Transverse colon (tissue), 4 donors: ENCODE measurements at regions not wholly inside any gene's neighbourhood (a gene's known extent, or its start where the extent isn't known, plus 50 kb on each side); places are given as distances from the start of the nearest gene placed in this dataset.
"Not testable (repeated sequence)": the region's sequence is repeated elsewhere in the genome, so short reads cannot be mapped to it uniquely, and the experiment has no call there.

Experiments used
- DNase-seq: peaks from one replicate; pipeline ENCODE4 v3.0.0-alpha.2; 2019
- H3K27ac ChIP-seq, 4 donors: fragments of 200-600 bp; sonication (generic); 2 replicates each; pipeline ENCODE4 v1.5.1; 2016 to 2018; ENCODE audit warnings: inconsistent platforms in 4 of 4
- H3K27me3 ChIP-seq: fragments of 200-600 bp; sonication (generic); 2 replicates; pipeline ENCODE4 v1.5.1; 2017; ENCODE audit warnings: inconsistent platforms
- H3K36me3 ChIP-seq, 4 donors: fragments of 200-600 bp; sonication (generic); 2 replicates each; pipeline ENCODE4 v1.5.1; 2017 to 2019; ENCODE audit warnings: inconsistent platforms in 4 of 4
- H3K4me1 ChIP-seq, 4 donors: fragments of 200-600 bp; sonication (generic); 2 replicates each; pipeline ENCODE4 v1.5.1; 2017 to 2020; ENCODE audit warnings: inconsistent platforms in 4 of 4
- H3K4me3 ChIP-seq, 4 donors: fragments of 200-600 bp; sonication (generic); 1 replicate in 1 of 4; 2 replicates in 3 of 4; pipeline versions ENCODE4 v1.5.1 to v1.6.1; 2017 to 2019; ENCODE audit warnings: inconsistent platforms in 4 of 4
- H3K9me3 ChIP-seq, 2 donors: fragments of 200-600 bp; sonication (generic); 2 replicates each; pipeline ENCODE4 v1.5.1; 2017 to 2019; ENCODE audit warnings: inconsistent platforms in 2 of 2
- CTCF ChIP-seq, 5 experiments: fragments of 200-600 bp in 3 of 5; fragments of 450-650 bp in 2 of 5; sonication (generic) in 3 of 5; IDR thresholded peaks; 1 replicate in 2 of 5; 2 replicates in 3 of 5; pipeline ENCODE4 v1.5.1; 2016 to 2017; ENCODE audit warnings: antibody characterized with exemption in 5 of 5, inconsistent platforms in 3 of 5, mild to moderate bottlenecking in 2 of 5, moderate library complexity in 1 of 5
- EP300 ChIP-seq: sonication (generic); formaldehyde crosslinking; IDR thresholded peaks from one replicate; pipeline ENCODE4 v1.6.1; 2017; ENCODE audit warnings: antibody characterized with exemption, low read depth
- POLR2A ChIP-seq: fragments of 450-650 bp; IDR thresholded peaks from one replicate; pipeline ENCODE4 v1.6.1; 2016; ENCODE audit warnings: antibody characterized with exemption, mild to moderate bottlenecking, moderate library complexity
- POLR2AphosphoS5 ChIP-seq, 3 donors: sonication (generic); formaldehyde crosslinking; IDR thresholded peaks; one replicate each; pipeline ENCODE4 v1.6.1; 2016; ENCODE audit warnings: antibody characterized with exemption in 3 of 3
- WGBS, 2 donors: methylation state at CpG; one replicate each; pipeline ENCODE4 v1.1.5; 2018; ENCODE audit warnings: low coverage in 1 of 2; 5-methylcytosine and 5-hydroxymethylcytosine counted together
- in situ Hi-C, 4 donors: fragments of 200-750 bp; cut with MboI; loops; one replicate each; pipeline versions ENCODE4 v1.15.0 to v1.15.1; 2017; ENCODE audit warnings: low sequenced_read_pairs in 3 of 4, low pct_ligation_motif_present in 1 of 4, low pct_unique_long_range_greater_than_20kb in 1 of 4
- intact Hi-C: fragments of 100-400 bp; cut with DNase I; formaldehyde crosslinking; loops from one replicate; pipeline ENCODE4 v1.15.1; 2023; ENCODE audit warnings: low total_unique reads

DNA sequence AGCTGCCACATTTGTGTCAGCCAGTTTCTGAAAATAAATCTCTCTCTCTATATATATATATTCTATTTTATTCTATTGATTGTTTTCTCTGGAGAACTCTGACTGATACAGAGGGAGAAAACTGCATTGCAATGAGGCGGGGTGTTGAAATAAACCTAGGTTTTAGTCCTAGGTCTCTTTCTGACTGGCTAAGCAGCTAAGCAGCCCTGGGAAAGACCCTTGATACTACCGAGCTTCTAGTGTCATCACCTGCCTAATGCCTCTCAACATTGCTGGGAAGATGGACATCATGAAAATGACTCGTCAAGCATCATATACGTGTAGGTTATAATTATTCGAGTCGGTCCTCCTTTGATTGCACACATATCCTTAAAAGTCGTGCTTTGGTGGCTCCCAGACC, 166.5 kb upstream of the IL12B start:
- DNase-seq = no peak
- intact Hi-C loops = no loop called here

DNA sequence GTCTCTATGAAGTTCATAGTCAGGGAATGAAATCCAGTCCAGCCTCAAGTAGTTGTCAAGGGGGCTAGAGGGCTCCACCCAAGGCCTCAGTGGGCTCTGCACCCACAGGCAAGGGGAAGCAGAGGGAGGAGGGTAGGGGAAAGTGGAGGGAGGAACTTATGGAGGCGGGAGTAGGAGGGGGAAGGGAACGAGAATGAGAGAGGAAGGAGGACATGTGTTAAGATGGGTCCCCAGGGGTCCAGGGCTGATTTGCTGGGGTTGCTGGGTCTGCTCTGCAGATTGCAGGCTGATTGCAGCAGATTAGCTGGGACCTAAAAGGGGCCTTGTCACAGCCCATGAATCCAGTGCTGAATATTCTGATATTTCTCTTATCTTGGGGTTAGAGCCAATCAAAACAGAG, 166.9 kb upstream of the IL12B start:
- no peaks in the 10 kb centered on the region for H3K4me1 ChIP-seq
- WGBS, 2 donors = 60 to 76% methylated on average over 2 of the region's 2 CpGs
- DNase-seq = no peak
- no peak overlapping the region for H3K27ac ChIP-seq
- no peak for TF ChIP-seq POLR2A
- TF ChIP-seq CTCF (IDR thresholded peaks at IDR 0.05) = no peak
- no peak for TF ChIP-seq POLR2AphosphoS5 (IDR thresholded peaks at IDR 0.05)
- no peak for TF ChIP-seq EP300
- H3K27me3 ChIP-seq = no peaks in the 10 kb centered on the region
- no peaks in the 10 kb centered on the region for H3K36me3 ChIP-seq
- no peaks in the 10 kb centered on the region for H3K9me3 ChIP-seq
- intact Hi-C loops (no loop called here), in situ Hi-C loops (no loop called here)
- H3K4me3 ChIP-seq = no peak overlapping the region

More for the DNA sequence above, 166.5 kb upstream of the IL12B start:
- no peaks in the 10 kb centered on the region for H3K36me3 ChIP-seq
- H3K4me3 ChIP-seq = no peak overlapping the region
- no peaks in the 10 kb centered on the region for H3K27me3 ChIP-seq
- TF ChIP-seq EP300 (no peak), POLR2A (no peak), CTCF (IDR thresholded peaks at IDR 0.05) (no peak), POLR2AphosphoS5 (IDR thresholded peaks at IDR 0.05) (no peak)
- H3K4me1 ChIP-seq = no peaks in the 10 kb centered on the region
- in situ Hi-C loops = no loop called here
- 76% methylated on average over 7 of the region's 7 CpGs; no CpG with 5 or more reads in 1 of the 2 donors for WGBS, 2 donors
- no peak overlapping the region for H3K27ac ChIP-seq
- H3K9me3 ChIP-seq = no peaks in the 10 kb centered on the region

DNA sequence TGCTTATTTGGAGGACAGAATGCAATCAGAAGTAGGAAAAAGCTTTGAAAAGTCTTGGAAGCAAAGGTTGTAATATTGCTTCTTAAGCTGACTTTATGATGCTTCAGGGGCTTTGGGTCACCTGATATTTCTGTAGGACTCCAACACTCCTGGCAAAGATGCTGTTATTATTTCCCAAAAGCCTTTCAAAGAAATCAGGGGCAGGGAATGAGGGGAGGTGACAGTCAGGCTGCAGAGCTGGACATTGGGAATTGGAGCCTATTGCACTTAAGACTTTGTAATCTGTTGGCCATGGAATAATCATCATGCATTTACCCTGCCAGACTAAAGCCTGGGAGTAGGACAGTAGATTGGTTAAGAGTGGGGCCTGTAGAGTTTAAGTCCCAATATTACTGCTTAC, 168.3 kb upstream of the IL12B start:
- no peak for DNase-seq
- Histone ChIP-seq H3K36me3 (no peaks in the 10 kb centered on the region), H3K27me3 (no peaks in the 10 kb centered on the region), H3K4me3 (no peak overlapping the region), H3K9me3 (no peaks in the 10 kb centered on the region), H3K4me1 (no peaks in the 10 kb centered on the region), H3K27ac (no peak overlapping the region)
- in situ Hi-C loops (no loop called here), intact Hi-C loops (no loop called here)
- no peak for TF ChIP-seq POLR2AphosphoS5 (IDR thresholded peaks at IDR 0.05)
- TF ChIP-seq POLR2A = no peak
- TF ChIP-seq CTCF (IDR thresholded peaks at IDR 0.05) = no peak
- TF ChIP-seq EP300 = no peak

DNA sequence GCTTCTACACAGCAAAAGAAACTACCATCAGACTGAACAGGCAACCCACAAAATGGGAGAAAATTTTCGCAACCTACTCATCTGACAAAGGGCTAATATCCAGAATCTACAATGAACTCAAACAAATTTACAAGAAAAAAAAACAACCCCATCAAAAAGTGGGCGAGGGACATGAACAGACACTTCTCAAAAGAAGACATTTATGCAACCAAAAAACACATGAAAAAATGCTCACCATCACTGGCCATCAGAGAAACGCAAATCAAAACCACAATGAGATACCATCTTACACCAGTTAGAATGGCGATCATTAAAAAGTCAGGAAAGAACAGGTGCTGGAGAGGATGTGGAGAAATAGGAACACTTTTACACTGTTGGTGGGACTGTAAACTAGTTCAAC, 171.8 kb upstream of the IL12B start:
- 93 to 96% methylated on average over 4 of the region's 4 CpGs for WGBS, 2 donors
- in situ Hi-C loops = not testable (repeated sequence)

GRCh38 chr5:159503236-159503635, 172.9 kb upstream of the IL12B start:
- peaks cover 0 to 13% (median 2%) of the 10 kb centered on the region in 4 donors for H3K4me1 ChIP-seq
- intact Hi-C loops (no loop called here), in situ Hi-C loops (no loop called here)
- no peak overlapping the region for H3K4me3 ChIP-seq
- no peak for TF ChIP-seq POLR2A
- TF ChIP-seq EP300 = no peak
- TF ChIP-seq POLR2AphosphoS5 (IDR thresholded peaks at IDR 0.05) = no peak
- no peak for TF ChIP-seq CTCF (IDR thresholded peaks at IDR 0.05)
- no peaks in the 10 kb centered on the region for H3K27me3 ChIP-seq
- WGBS, 2 donors = 81 to 90% methylated on average over 4 of the region's 4 CpGs
- no peak for DNase-seq
- H3K9me3 ChIP-seq = no peaks in the 10 kb centered on the region
- no peak overlapping the region for H3K27ac ChIP-seq
- no peaks in the 10 kb centered on the region for H3K36me3 ChIP-seq

More for the DNA sequence above, 171.8 kb upstream of the IL12B start:
- intact Hi-C loops, H3K4me3 ChIP-seq, H3K27ac ChIP-seq, H3K36me3 ChIP-seq, H3K9me3 ChIP-seq, DNase-seq, H3K27me3 ChIP-seq: not testable (repeated sequence)
- H3K4me1 ChIP-seq = peaks cover 0 to 13% (median 2%) of the 10 kb centered on the region in 4 donors
